Left ventricle myocardium inferior (tissue), 1 donor: ENCODE measurements at regions not wholly inside any gene's neighbourhood (a gene's known extent, or its start where the extent isn't known, plus 50 kb on each side); places are given as distances from the start of the nearest gene placed in this dataset.

Experiments
- DNase-seq: peaks from one replicate; pipeline ENCODE4 v3.0.0-alpha.2; 2020
- H3K27ac ChIP-seq: fragments of 200-600 bp; replicated peaks from 2 replicates; pipeline ENCODE4 v1.8.0; 2021
- H3K27me3 ChIP-seq: fragments of 200-600 bp; 2 replicates; pipeline ENCODE4 v1.8.0; 2021; ENCODE audit warnings: low read depth
- H3K36me3 ChIP-seq: fragments of 200-600 bp; 2 replicates; pipeline ENCODE4 v1.8.0; 2021
- H3K4me1 ChIP-seq: fragments of 200-600 bp; 2 replicates; pipeline ENCODE4 v1.8.0; 2021
- H3K4me3 ChIP-seq: fragments of 200-600 bp; 2 replicates; pipeline ENCODE4 v1.8.0; 2021; ENCODE audit warnings: mild to moderate bottlenecking, moderate library complexity
- H3K9me3 ChIP-seq: fragments of 200-600 bp; replicated peaks from 2 replicates; pipeline ENCODE4 v1.8.0; 2021
- CTCF ChIP-seq: fragments of 200-600 bp; IDR thresholded peaks from 2 replicates; pipeline ENCODE4 v1.8.0; 2021; ENCODE audit warnings: antibody characterized with exemption, mild to moderate bottlenecking, borderline replicate concordance
- intact Hi-C: fragments of 100-400 bp; cut with micrococcal nuclease; formaldehyde crosslinking; loops from one replicate; pipeline ENCODE4 v1.11.0; 2022
- donor health status: DM: no; HTN: yes; CAD: no; lungs with severe emphysema.

GRCh38 chr1:198064181-198064580, 92.6 kb upstream of the NEK7 start:
- intact Hi-C loops: no loop called here
- no peaks in the 10 kb centered on the region for H3K4me1 ChIP-seq
- H3K9me3 ChIP-seq: no peaks in the 10 kb centered on the region
- DNase-seq: no peak
- no peak for TF ChIP-seq CTCF
- H3K27me3 ChIP-seq: no peaks in the 10 kb centered on the region
- no peak overlapping the region for H3K27ac ChIP-seq
- H3K4me3 ChIP-seq: no peak overlapping the region
- no peaks in the 10 kb centered on the region for H3K36me3 ChIP-seq

DNA sequence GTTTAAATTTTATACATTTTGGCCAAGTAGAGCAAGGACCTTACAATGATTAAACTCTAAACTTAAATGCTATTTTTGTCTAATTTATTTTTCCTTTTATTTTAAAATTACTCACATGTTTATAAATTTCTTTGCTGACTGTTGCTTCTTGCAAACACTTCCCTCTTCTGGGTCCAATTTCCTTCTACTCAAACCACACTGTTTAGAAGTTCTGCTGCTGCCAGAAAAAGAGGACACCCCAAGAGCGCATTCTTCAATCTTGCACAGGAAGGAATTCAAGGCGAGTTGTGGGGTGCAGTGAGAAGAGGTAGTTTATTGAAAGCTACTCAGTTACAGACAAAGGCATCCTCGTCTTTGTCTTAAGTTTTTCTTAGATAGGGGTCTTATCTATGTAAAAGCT, 88.5 kb upstream of the NEK7 start:
- DNase-seq: no peak
- H3K36me3 ChIP-seq: no peaks in the 10 kb centered on the region
- no peak overlapping the region for H3K4me3 ChIP-seq
- no peak overlapping the region for H3K27ac ChIP-seq
- TF ChIP-seq CTCF: no peak
- no peaks in the 10 kb centered on the region for H3K4me1 ChIP-seq
- intact Hi-C loops: no loop called here
- no peaks in the 10 kb centered on the region for H3K27me3 ChIP-seq
- no peaks in the 10 kb centered on the region for H3K9me3 ChIP-seq

DNA sequence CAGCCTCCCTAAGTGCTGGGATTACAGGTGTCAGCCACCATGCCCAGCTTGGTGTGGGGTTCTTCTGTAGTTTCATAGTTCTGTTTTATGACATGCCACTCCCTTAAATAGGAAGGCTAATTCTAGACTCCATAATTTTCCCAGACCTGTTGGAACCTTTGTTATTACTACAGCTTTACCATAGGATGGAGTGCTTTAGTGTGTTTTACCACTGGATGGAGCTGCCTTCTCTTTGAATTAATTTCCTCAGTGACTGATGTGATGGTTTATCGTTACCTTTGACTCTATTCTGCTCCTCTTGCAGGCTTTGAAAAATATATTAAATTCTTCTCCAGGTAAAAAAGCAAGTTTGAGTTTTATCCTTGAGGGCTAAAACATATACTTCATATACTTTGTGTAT, 84.6 kb upstream of the NEK7 start:
- Histone ChIP-seq H3K36me3 (no peaks in the 10 kb centered on the region), H3K27me3 (no peaks in the 10 kb centered on the region), H3K4me1 (no peaks in the 10 kb centered on the region), H3K4me3 (no peak overlapping the region), H3K9me3 (no peaks in the 10 kb centered on the region), H3K27ac (no peak overlapping the region)
- no peak for DNase-seq
- intact Hi-C loops: no loop called here
- TF ChIP-seq CTCF: peak; percentile 46

DNA sequence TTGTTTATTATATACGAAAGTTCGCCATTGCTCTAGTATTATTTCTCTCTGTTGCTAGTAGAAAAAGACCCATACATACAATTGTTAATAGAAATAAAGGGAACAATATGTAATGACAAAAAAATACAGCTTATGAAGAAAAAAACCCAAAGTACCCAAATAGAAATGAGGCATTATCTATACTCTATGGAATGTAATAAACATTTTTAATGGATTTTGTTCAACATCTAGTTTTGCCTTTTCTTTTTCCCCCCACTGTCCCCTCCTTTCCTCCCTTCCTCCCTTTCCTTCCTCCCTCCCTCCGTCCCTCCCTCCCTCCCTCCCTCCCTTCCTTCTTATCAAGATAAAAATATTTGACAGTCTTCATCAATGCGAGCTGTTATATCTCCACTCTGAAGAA, 81.5 kb upstream of the NEK7 start:
- no peaks in the 10 kb centered on the region for H3K9me3 ChIP-seq
- no peak for TF ChIP-seq CTCF
- intact Hi-C loops: no loop called here
- no peak for DNase-seq
- H3K27ac ChIP-seq: no peak overlapping the region
- H3K4me3 ChIP-seq: no peak overlapping the region
- H3K4me1 ChIP-seq: no peaks in the 10 kb centered on the region
- no peaks in the 10 kb centered on the region for H3K27me3 ChIP-seq
- no peaks in the 10 kb centered on the region for H3K36me3 ChIP-seq

DNA sequence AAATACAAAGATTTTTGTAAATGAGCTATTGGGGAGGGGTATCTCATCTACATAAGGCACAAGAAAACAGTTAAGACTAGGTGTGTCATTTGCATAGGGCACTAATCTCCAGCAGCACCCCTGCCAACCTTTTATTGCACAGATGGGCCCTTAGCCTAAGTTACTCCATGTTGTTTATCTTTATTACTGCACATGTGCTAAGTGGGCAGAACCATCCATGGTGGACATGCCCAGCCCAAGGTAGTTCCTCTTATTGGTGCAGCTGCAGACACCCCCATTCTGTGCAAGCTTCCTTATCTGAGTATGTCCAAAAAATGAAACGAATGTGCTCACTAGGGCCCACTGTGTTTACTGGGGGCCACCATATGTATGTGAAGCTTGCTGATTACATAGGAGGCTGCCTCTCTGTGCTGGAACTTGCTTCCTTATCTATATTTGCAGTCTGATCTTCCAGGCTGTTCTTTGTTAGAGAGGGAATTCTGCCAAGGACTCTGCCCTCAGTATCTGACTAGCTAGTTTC, 77.3 kb upstream of the NEK7 start:
- no peaks in the 10 kb centered on the region for H3K36me3 ChIP-seq
- H3K4me1 ChIP-seq: no peaks in the 10 kb centered on the region
- DNase-seq: no peak
- H3K9me3 ChIP-seq: no peaks in the 10 kb centered on the region
- no peaks in the 10 kb centered on the region for H3K27me3 ChIP-seq
- H3K27ac ChIP-seq: no peak overlapping the region
- no peak for TF ChIP-seq CTCF
- no peak overlapping the region for H3K4me3 ChIP-seq
- intact Hi-C loops: no loop called here

DNA sequence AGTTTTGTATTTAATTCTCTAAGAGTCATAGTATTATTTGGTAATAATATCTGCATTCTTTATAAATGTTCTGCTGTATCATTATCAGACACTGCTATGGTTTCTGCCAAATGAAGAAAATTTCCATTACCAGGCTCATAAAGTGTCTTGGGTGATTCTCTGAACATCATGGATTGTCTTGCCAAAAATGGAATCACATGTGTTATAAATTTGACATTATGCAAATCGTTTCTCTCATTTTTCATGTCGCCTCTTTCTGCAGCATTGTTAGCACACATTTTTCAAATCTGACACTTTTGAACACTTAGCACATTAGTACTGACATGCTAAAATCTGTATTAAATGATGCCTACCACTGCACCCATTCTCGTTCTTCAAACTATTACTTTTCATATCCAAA, 74.2 kb upstream of the NEK7 start:
- TF ChIP-seq CTCF: no peak
- H3K9me3 ChIP-seq: no peaks in the 10 kb centered on the region
- H3K4me3 ChIP-seq: no peak overlapping the region
- no peaks in the 10 kb centered on the region for H3K27me3 ChIP-seq
- no peak overlapping the region for H3K27ac ChIP-seq
- H3K36me3 ChIP-seq: no peaks in the 10 kb centered on the region
- DNase-seq: no peak
- intact Hi-C loops: loop anchor here (10.0 kb wide), 1 partner anchor 382 kb away; no protein-coding TSS in a partner anchor
- no peaks in the 10 kb centered on the region for H3K4me1 ChIP-seq
